ENCODE measurements at regions not wholly inside any gene's neighbourhood (a gene's known extent, or its start where the extent isn't known, plus 50 kb on each side); places are given as distances from the start of the nearest gene placed in this dataset.

- DNase-seq, result no peak
- no peak overlapping the region for H3K4me3 ChIP-seq
- no peak for TF ChIP-seq POLR2A (IDR thresholded peaks at IDR 0.05)
- TF ChIP-seq POLR2AphosphoS5 (IDR thresholded peaks at IDR 0.05), result no peak
- no peak for TF ChIP-seq CTCF (IDR thresholded peaks at IDR 0.05)
- TF ChIP-seq EP300 (IDR thresholded peaks at IDR 0.05; ENCODE audit: low read depth), result no peak
- intact Hi-C loops (cut with DNase I; ENCODE audit: low total_unique reads) (no loop called here), in situ Hi-C loops (cut with MboI; ENCODE audit: low pct_ligation_motif_present in 1 of 4, low pct_unique_long_range_greater_than_20kb in 1 of 4, low sequenced_read_pairs in 3 of 4) (no loop called here)
- no peaks in the 10 kb centered on the region for H3K27me3 ChIP-seq
- peaks cover 0 to 3% (median 0%) of the 10 kb centered on the region in 4 donors for H3K4me1 ChIP-seq
- H3K27ac ChIP-seq, result no peak overlapping the region
- no peaks in the 10 kb centered on the region for H3K36me3 ChIP-seq
- WGBS, 2 donors (ENCODE audit: low coverage in 1 of 2), result 67 to 74% methylated on average over 4 to 5 of the region's 5 CpGs
- no peaks in the 10 kb centered on the region for H3K9me3 ChIP-seq
These were observed 161.6 kb downstream of the ACTL7B start for GRCh38 chr9:108694170-108694569.

- intact Hi-C loops (cut with DNase I; ENCODE audit: low total_unique reads), result no loop called here
- peak; percentile 70 for DNase-seq
- Histone ChIP-seq H3K27me3 (no peaks in the 10 kb centered on the region), H3K9me3 (no peaks in the 10 kb centered on the region), H3K4me1 (peaks cover 0 to 3% (median 0%) of the 10 kb centered on the region in 4 donors), H3K36me3 (no peaks in the 10 kb centered on the region), H3K27ac (peak overlapping the region; percentile 16 to 37 (median 21)), H3K4me3 (no peak overlapping the region)
- in situ Hi-C loops (cut with MboI; ENCODE audit: low pct_ligation_motif_present in 1 of 4, low pct_unique_long_range_greater_than_20kb in 1 of 4, low sequenced_read_pairs in 3 of 4), result no loop called here
- TF ChIP-seq POLR2AphosphoS5 (IDR thresholded peaks at IDR 0.05) (peak in 2 of 3 donors; percentile 28 to 42), EP300 (IDR thresholded peaks at IDR 0.05; ENCODE audit: low read depth) (no peak), POLR2A (IDR thresholded peaks at IDR 0.05) (no peak), CTCF (IDR thresholded peaks at IDR 0.05) (no peak)
- 62 to 67% methylated on average over 7 of the region's 7 CpGs for WGBS, 2 donors (ENCODE audit: low coverage in 1 of 2)
These were observed 164.2 kb downstream of the ACTL7B start for GRCh38 chr9:108691614-108692013.

- intact Hi-C loops (cut with DNase I; ENCODE audit: low total_unique reads) (no loop called here), in situ Hi-C loops (cut with MboI; ENCODE audit: low pct_ligation_motif_present in 1 of 4, low pct_unique_long_range_greater_than_20kb in 1 of 4, low sequenced_read_pairs in 3 of 4) (no loop called here)
- Histone ChIP-seq H3K4me1 (peaks cover 0 to 3% (median 0%) of the 10 kb centered on the region in 4 donors), H3K27me3 (no peaks in the 10 kb centered on the region), H3K9me3 (peaks cover 0 to 6% of the 10 kb centered on the region in 2 donors), H3K4me3 (no peak overlapping the region), H3K27ac (no peak overlapping the region), H3K36me3 (no peaks in the 10 kb centered on the region)
- no peak for DNase-seq
- WGBS, 2 donors (ENCODE audit: low coverage in 1 of 2), result 72 to 77% methylated on average over 2 of the region's 2 CpGs
- TF ChIP-seq EP300 (IDR thresholded peaks at IDR 0.05; ENCODE audit: low read depth) (no peak), CTCF (IDR thresholded peaks at IDR 0.05) (no peak), POLR2AphosphoS5 (IDR thresholded peaks at IDR 0.05) (no peak), POLR2A (IDR thresholded peaks at IDR 0.05) (no peak)
These were observed 167.1 kb downstream of the ACTL7B start for GRCh38 chr9:108688676-108689075.

- WGBS, 2 donors (ENCODE audit: low coverage in 1 of 2), result 82 to 85% methylated on average over 3 of the region's 3 CpGs
- Histone ChIP-seq H3K27ac (no peak overlapping the region), H3K4me1 (peaks cover 0 to 3% (median 0%) of the 10 kb centered on the region in 4 donors), H3K4me3 (no peak overlapping the region), H3K27me3 (no peaks in the 10 kb centered on the region), H3K36me3 (no peaks in the 10 kb centered on the region), H3K9me3 (peaks cover 0 to 6% of the 10 kb centered on the region in 2 donors)
- in situ Hi-C loops (cut with MboI; ENCODE audit: low pct_ligation_motif_present in 1 of 4, low pct_unique_long_range_greater_than_20kb in 1 of 4, low sequenced_read_pairs in 3 of 4), result no loop called here
- no peak for DNase-seq
- TF ChIP-seq POLR2AphosphoS5 (IDR thresholded peaks at IDR 0.05), result no peak
- TF ChIP-seq POLR2A (IDR thresholded peaks at IDR 0.05), result no peak
- TF ChIP-seq EP300 (IDR thresholded peaks at IDR 0.05; ENCODE audit: low read depth), result no peak
- TF ChIP-seq CTCF (IDR thresholded peaks at IDR 0.05), result no peak
- intact Hi-C loops (cut with DNase I; ENCODE audit: low total_unique reads), result no loop called here
These were observed 167.7 kb downstream of the ACTL7B start for GRCh38 chr9:108688051-108688450.

Data from transverse colon (tissue), 4 donors.